ENCODE measurements at regions not wholly inside any gene's neighbourhood (a gene's known extent, or its start where the extent isn't known, plus 50 kb on each side); places are given as distances from the start of the nearest gene placed in this dataset.

- DNase-seq = peak; percentile 53
Observed at GRCh38 chr9:118059484-118060278, 355.5 kb downstream of the TLR4 start.

- DNase-seq = no peak
Observed at GRCh38 chr9:118083161-118083560, 379.0 kb downstream of the TLR4 start.

- DNase-seq = no peak
Observed at GRCh38 chr9:118088090-118088489, 383.9 kb downstream of the TLR4 start.

GRCh38 chr9:118091226-118091625, 387.0 kb downstream of the TLR4 start:
- DNase-seq = peak; percentile 6

- peak; percentile 2 for DNase-seq
Observed at GRCh38 chr9:118091711-118092500, 387.7 kb downstream of the TLR4 start.

GRCh38 chr9:118094387-118094786, 390.2 kb downstream of the TLR4 start:
- no peak for DNase-seq

GRCh38 chr9:118100529-118101419, 396.6 kb downstream of the TLR4 start:
- no peak for DNase-seq

- no peak for DNase-seq
Observed at GRCh38 chr9:118104363-118104762, 400.2 kb downstream of the TLR4 start.

- no peak for DNase-seq
Observed at GRCh38 chr9:118108971-118109370, 404.8 kb downstream of the TLR4 start.

- no peak for DNase-seq
Observed at GRCh38 chr9:118109542-118109941, 405.3 kb downstream of the TLR4 start.

- no peak for DNase-seq
Observed at GRCh38 chr9:118121361-118121760, 417.2 kb downstream of the TLR4 start.

GRCh38 chr9:118128313-118128712, 424.1 kb downstream of the TLR4 start:
- no peak for DNase-seq

GRCh38 chr9:118129541-118129940, 425.3 kb downstream of the TLR4 start:
- DNase-seq = no peak

- DNase-seq = no peak
Observed at GRCh38 chr9:118148990-118149389, 444.8 kb downstream of the TLR4 start.

- no peak for DNase-seq
Observed at GRCh38 chr9:118156846-118157245, 452.6 kb downstream of the TLR4 start.

- DNase-seq = no peak
Observed at GRCh38 chr9:118162716-118163115, 458.5 kb downstream of the TLR4 start.

- no peak for DNase-seq
Observed at GRCh38 chr9:118163751-118164150, 459.5 kb downstream of the TLR4 start.

GRCh38 chr9:118165451-118165850, 461.2 kb downstream of the TLR4 start:
- no peak for DNase-seq

- DNase-seq = peak; percentile 63
Observed at GRCh38 chr9:118170032-118170955, 466.1 kb downstream of the TLR4 start.

GRCh38 chr9:118177241-118177640, 473.0 kb downstream of the TLR4 start:
- no peak for DNase-seq

GRCh38 chr9:118183576-118183975, 479.4 kb downstream of the TLR4 start:
- no peak for DNase-seq

All from tongue (tissue), 1 donor.